Skeletal muscle cell (primary cell): ENCODE measurements at regions not wholly inside any gene's neighbourhood (a gene's known extent, or its start where the extent isn't known, plus 50 kb on each side); places are given as distances from the start of the nearest gene placed in this dataset.
A peak's percentile ranks its signal among the peaks of the same experiment; 100 is the strongest.
"Not testable (repeated sequence)": the region's sequence is repeated elsewhere in the genome, so short reads cannot be mapped to it uniquely, and the experiment has no call there.

Source experiments
- DNase-seq: peaks from one replicate; pipeline ENCODE4 v3.0.0-alpha.2; 2010; ENCODE audit warnings: low read depth
- H3K4me3 ChIP-seq: 2 replicates; pipeline ENCODE4 v1.5.1; 2011; ENCODE audit warnings: low read depth, mild to moderate bottlenecking, control low read depth, low read length, moderate library complexity

DNA sequence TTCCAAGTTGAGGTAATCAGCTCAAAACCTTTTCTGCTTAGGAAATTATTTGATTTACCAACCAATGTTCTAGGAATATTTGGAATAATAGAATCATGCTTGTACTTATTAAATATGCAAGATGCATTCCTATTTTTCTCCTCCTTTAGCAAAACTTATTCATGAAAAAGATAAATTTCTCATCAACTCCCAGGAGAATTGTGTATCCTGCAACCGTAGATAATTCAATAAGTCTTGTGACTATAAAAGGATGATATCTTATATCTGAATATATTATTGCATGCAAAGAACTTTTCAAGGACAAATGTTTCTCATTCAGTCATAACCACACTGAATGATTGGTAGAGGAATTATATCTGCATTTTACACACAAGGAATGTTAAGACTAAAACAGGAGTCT is 84.9 kb upstream of the CCNG1 start:
- H3K4me3 ChIP-seq, result no peak overlapping the region
- no peak for DNase-seq

DNA sequence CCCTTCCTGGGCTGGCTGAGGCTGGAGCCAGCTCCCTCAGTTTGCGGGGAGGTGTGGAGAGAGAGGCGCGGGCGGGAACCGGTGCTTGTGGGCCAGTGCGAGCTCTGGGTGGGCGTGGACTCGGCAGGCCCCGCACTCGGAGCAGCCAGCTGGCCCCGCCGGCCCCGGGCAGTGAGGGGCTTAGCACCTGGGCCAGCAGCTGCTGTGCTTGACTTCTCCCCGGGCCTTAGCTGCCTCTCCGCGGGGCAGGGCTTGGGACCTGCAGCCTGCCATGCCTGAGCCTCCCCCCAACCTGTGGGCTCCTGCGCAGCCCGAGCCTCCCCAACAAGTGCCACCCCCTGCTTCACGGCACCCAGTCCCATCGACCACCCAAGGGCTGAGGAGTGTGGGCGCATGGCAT is 81.6 kb upstream of the CCNG1 start:
- H3K4me3 ChIP-seq, DNase-seq: not testable (repeated sequence)

DNA sequence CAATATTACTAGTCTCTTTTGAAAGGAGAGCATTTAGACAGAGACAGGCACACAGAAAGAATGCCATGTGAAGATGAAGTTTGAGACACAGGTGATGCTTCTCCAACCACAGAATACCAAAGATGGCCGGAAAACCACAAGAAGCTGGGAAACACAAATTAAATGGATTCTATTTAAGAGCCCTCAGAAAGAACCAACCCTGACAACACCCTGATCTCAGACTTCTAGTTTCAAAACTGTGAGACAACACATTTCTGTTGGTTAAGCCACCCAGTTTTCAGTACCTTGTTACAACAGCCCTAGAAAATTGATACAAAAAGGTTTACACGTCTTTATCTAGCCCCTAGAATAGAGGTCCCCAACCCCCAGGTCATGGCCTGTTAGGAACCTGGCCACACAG is 79.8 kb upstream of the CCNG1 start:
- no peak for DNase-seq

DNA sequence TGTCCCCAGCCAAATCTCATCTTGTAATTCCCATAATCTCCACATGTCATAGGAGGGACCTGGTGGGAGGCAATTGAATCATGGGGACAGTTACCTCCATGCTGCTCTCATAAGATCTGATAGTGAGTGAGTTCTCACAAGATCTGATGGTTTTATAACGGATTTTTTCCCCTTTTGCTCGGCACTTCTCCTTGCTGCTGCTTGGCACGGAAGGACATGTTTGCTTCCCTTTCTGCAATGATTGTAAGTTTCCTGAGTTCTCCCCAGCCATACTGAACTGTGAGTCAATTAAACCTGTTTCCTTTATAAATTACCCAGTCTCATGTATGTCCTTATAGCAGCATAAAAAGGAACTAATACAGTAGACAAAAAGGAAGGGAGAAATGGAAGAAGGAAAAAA is 76.7 kb upstream of the CCNG1 start:
- H3K4me3 ChIP-seq, result no peak overlapping the region
- no peak for DNase-seq

More for the DNA sequence above, 79.8 kb upstream of the CCNG1 start:
- no peak overlapping the region for H3K4me3 ChIP-seq

DNA sequence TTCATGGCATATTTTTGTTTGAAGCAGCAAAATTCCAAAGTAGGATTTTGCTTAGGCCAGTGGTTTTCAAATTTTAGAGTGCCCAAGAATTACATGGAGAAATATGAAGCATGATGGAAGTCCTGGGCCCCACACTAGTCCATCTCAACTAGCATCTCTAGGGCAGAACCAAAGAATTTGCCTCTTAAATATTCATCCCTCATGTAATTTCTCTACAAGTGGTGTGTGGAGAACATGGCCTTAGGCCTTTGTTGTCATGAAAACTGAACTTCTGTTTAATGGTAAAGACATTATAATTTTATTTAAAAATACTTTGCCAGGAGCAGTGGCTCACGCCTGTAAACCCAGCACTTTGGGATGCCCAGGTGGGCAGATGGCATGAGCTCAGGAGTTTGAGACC is 75.9 kb upstream of the CCNG1 start:
- no peak overlapping the region for H3K4me3 ChIP-seq
- DNase-seq, result no peak

DNA sequence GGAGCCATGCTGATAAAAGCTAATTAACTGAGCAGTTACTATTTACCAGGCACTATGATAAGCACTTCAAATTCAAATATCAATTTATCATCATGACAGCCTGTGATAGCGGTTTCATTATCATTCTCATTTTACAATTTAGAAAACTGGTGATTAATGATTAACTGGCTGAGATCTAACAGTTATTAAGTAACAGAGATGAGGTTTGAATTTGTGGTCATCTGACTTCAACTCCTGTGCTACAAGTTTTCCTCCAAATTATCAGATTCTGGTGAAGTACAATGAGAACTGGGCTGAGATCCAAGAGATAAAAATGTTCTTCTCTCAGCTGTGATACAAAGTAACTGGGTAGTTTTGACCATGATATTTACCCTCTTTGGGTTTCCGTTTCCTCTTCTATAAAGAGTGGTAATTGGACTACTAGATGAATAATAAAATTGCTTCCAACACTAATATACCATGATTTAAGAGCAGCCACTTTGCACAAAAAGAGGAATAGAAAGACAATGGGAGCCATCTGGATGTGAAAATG is 74.5 kb upstream of the CCNG1 start:
- no peak for DNase-seq
- H3K4me3 ChIP-seq, result no peak overlapping the region

DNA sequence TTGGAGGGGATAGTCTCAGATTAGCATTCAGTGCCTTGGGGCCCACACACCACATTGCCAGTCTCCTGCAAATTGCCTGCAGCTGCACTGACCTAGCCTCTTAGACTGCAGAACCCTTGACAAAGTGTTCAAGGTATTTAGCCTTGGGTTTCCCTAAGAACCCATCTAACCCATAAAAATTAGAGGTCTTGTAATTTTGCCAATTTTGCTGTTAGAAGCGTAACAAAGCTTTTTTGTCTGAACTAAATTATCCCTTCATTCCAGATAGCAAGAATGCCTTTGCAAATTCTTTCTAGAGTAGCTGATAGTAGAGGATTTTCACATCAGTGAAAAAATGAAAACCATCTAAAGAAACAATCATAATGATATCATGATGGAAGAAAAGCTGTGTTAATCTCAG is 74.0 kb upstream of the CCNG1 start:
- H3K4me3 ChIP-seq, result no peak overlapping the region
- DNase-seq, result no peak

DNA sequence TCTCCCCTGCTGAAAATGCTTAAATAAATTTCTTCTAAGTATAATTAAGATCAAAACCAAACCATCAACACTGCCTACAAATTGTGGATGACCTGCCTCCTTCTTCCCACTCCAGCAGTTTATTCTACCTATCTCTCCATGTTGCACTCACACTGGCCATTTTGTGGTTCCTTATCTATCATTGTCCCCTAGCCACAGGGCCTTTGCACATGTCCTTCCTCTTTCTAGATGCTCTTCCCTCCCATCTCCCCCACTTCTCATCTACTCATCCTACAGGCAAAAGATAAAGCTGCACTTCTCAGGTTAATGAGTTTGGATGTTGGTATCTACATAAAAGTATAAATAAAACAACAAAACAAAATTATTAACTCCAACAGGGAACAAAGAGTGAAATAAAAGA is 70.6 kb upstream of the CCNG1 start:
- no peak for DNase-seq
- no peak overlapping the region for H3K4me3 ChIP-seq

DNA sequence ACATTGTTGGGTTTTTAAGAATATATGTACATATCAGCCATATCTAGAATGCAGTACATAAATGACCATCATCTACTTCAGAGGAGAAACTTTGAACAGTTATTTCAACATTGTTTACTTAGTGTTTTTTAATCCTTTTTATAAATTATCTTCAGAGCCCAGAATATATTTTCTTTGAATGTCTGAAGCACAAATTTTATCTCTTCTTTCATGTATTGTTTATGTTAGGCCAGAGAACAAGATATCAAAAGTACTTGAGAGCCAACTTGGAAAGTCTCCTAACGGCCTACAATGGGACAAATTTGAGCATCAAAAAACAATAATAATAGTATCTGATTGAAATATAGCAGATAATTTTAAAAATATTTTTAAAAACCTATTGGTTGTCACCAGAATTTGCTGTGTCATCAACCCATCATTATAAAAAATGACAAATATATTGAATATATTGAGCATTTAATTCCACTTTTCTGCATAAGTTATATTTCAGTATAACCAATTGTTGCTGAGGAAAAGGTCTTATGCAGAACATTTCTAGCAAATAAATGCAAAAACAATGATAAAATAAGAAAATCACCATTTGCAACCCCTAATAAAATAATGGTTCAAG is 67.5 kb upstream of the CCNG1 start:
- no peak overlapping the region for H3K4me3 ChIP-seq
- no peak for DNase-seq

DNA sequence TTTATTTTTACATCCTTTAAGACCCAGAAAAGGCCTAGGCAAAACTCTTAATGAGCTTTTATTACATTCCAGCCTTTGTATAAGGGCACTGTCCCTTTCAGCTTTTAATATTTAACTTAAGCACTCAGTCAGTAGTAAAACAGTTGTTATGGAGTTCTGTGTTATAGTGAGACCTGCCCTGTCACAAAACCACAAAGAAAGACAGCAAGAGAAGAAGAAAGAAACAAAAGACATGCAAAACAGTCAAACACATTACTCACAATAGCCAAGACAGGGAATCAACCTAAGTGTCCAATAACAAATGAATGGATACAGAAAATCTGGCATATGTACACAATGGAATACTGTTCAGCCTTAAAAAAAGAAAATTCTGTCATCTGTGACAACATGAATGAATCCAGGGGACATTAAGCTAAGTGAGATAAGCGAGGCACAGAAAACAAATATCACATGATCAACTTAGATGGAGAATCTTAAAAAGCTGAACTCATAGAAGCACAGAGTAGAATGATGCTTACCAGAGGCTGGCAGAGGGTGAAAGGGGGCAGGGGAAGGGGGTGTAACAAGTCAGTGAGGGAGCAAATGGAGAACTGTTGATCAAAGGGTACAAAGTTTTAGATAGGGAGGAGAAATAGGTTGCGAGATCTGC is 63.8 kb upstream of the CCNG1 start:
- DNase-seq, result no peak
- no peak overlapping the region for H3K4me3 ChIP-seq

DNA sequence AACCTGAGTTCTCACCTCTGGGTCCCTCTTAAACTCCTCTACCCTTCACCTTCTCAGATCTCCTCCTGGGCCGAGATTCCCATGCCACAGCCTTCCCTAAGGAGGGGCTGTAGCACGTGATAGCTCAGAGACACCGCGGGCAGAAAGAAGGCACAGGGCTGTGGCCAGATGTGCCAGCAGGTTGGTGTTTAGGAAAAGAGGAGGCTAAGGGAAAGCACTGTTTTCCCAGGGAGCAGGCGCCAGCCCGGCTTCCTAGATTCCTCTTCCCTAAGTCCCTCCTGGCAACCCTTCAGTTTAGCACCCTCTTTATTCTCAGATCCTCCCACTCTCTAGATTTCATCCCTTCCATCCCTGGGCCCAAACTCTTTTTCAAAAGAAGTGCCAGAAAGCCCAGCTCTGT is 59.4 kb upstream of the CCNG1 start:
- DNase-seq, result no peak
- H3K4me3 ChIP-seq, result no peak overlapping the region

DNA sequence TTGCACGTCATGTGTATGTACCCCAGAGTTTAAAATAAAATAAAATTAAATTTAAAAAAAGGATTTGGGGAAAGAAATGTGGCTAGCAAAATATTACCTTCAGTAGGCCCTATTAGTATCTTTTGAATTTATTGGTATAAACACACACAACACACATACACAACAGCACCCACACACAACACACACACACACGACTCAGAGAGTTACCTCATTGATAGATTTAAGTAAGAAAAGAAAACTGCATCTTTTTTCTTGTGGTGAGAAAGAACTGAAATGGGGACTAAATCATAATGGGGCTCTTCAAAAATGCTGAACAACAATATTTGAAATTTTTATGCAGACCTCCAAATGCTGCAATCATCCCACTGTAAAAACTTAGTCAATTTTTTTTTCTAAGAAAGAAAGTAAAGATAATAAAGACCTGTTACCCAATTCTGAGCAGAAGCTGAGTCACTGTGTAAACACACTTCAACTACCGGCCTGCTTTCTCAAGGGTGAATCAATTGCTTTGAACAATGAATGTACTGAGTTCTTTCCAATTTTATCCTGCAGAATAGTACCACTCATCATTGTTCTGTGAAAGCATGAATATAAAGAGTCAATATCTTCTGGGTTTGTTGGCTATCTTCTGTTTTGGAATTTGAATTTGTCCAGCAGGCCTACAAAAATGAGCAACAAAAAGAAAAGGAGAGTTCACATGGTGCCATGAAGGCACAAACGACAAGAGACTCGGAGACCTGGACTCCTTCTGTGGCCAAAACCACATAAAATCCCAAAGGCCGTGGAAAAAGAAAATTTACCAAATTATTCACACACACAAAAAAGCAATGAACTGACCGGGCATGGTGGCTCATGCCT is 57.9 kb upstream of the CCNG1 start:
- DNase-seq, result peak; percentile 78
- H3K4me3 ChIP-seq, result no peak overlapping the region

DNA sequence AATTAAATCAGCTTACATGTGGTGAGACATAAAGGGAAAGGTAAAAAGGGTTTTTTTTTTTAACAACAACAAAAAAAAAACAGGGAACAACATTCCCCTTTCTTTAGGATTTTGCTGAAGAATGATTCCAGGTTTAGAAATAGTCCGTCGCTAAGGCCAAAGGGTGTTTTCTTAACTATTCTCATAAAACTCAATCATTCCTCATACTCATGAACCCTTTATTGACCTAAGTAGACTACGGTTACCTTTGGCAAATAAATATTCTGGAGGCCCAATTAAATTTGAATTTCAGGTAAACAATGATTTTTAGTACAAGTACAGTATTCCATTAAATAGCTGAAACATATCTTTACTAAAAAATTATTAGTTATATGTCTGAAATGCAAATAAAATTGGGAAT is 55.6 kb upstream of the CCNG1 start:
- no peak overlapping the region for H3K4me3 ChIP-seq
- DNase-seq, result no peak

DNA sequence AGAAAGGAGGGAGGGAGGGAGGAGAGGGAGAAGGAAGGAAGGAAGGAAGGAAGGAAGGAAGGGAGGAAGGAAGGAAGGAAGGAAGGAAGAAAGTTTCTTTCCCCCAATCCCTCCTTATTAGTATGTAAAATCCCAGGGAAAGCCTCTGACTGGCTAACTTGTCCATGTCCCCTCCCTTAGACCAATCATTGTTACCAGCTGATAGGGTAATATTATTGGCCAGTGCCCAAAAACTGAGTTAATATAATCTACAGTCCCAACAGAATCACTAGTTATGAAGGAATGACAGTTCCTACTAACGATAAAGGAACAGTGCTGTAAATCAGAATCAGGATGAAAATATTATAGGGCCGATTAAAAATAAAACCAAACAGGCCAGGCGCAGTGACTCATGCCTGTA is 53.6 kb upstream of the CCNG1 start:
- DNase-seq, result no peak
- no peak overlapping the region for H3K4me3 ChIP-seq

DNA sequence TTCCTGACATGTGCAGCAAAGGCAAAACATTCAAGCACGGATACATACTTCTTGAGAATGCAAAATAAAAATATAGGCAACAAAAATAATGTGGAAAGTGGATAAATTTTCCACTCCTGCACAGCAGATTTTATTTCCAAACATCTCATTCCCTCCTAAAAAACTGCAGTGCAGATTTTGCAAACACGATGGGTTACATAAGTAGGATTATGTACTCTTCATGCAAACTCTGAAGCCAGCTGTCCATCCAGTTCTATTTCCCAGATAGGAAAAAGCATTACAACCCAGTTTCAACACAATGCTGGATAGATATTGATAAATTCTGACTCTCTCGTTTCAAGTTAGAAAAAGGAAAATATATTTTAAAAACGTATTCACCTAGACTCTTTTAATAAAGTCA is 52.7 kb upstream of the CCNG1 start:
- H3K4me3 ChIP-seq, result no peak overlapping the region
- DNase-seq, result no peak

DNA sequence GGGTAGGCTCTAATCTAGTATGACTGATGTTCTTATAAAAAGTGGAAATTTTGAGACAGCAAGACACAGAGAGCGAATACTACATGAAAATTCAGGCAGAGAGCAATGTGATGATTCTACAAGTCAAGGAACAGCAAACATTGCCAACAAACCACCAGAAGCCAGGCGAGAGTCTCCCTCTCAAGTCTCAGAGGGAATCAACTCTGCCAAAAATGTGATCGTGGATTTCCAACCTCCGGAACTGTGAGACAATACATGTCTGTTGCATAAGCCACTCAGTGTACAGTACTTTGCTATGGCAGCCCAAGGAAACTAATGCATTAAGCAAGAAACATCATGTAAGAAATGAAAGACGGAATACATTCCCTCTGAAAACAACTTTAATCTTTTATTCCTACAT is 52.1 kb upstream of the CCNG1 start:
- H3K4me3 ChIP-seq, result no peak overlapping the region
- DNase-seq, result peak; percentile 69

DNA sequence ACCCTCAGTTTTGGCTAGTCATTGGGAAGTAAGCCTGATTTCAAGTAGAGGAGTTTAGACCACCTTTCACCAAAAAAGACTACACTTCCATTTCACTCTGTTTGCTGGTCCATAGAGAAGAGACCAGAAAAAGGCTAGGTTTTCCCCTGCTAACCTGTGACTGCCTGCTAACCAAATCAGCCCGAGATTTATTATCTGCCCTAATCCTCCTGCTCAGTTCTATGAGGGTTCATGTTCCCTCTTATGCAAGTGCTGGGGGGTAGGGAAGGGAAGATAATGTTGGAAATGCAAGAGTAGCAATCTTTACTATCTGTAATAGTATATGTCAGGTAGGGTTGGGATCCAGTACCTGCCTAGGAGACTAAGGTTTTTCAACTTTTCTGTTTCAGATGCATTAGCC is 51.6 kb upstream of the CCNG1 start:
- H3K4me3 ChIP-seq, result no peak overlapping the region
- DNase-seq, result no peak

DNA sequence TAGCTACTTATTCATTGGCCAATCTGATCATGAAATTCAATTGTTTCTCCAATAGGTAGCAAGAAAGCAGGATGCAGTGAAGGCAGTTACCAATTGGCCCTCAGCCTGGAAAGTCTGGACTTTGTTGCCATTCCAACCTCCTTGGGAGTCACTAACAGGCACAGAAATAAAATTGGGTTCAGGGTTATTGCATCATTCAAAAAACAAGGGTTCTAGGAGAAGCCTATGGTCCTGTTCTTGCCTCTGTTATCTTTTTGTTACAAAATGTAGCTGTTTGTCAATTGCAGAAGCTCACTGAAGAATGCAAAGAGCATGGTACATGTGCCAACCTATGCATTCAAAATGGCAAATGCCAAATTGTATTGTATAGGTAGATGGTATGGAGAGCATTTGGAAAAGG is 51.0 kb upstream of the CCNG1 start:
- DNase-seq, result no peak
- H3K4me3 ChIP-seq, result no peak overlapping the region

DNA sequence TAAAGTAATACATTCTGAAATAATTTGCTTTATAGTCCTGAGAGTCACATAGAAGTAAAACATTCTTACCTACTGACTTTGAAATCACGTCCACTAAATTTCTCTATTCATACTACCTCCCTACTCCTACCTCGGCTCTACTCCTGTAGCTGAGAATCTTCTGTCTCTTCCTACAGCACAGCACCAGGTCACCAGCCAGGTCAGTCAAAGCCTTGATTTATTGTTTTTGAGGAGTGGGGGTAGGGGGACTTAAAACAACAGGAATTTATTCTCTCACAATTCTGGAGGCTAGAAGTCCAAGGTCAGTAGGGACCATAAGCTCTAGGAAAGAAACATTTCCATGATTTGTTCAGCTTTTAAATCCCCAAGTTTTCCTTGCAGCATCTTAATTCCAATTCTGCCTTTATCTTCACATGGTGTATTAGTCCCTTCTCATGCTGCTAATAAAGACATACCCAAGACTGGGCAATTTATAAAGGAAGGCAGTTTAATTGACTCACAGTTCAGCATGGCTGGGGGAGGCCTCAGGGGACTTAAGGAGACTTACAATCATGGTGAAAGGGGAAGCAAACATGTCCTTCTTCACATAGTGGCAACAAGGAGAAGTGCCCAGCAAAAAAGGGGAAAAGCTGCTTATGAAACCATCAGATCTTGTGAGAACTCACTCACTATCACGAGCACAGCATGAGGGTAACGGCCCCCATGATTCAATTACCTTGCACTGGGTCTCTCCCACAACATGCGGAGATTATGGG is 49.6 kb upstream of the CCNG1 start:
- DNase-seq, result no peak
- H3K4me3 ChIP-seq, result no peak overlapping the region
